ENCODE measurements at regions not wholly inside any gene's neighbourhood (a gene's known extent, or its start where the extent isn't known, plus 50 kb on each side); places are given as distances from the start of the nearest gene placed in this dataset.
"Not testable (repeated sequence)": the region's sequence is repeated elsewhere in the genome, so short reads cannot be mapped to it uniquely, and the experiment has no call there.

- BruUV-seq (replicated peaks): no TSS peak
- Mint-ChIP-seq H3K27me3 (ENCODE audit: insufficient read depth, unreplicated experiment) (no peaks in the 10 kb centered on the region), H3K4me1 (ENCODE audit: insufficient read depth, unreplicated experiment) (peaks cover 32% of the 10 kb centered on the region), H3K36me3 (ENCODE audit: insufficient read depth, unreplicated experiment) (no peaks in the 10 kb centered on the region), H3K4me3 (ENCODE audit: unreplicated experiment) (no peak overlapping the region), H3K9me3 (ENCODE audit: unreplicated experiment) (peaks cover 8% of the 10 kb centered on the region), H3K27ac (ENCODE audit: low read depth, unreplicated experiment) (peak overlapping the region; percentile 65)
- ChIA-PET POLR2A (no interaction called here), CTCF (no interaction called here)
- DNase-seq (ENCODE audit: unreplicated experiment): peak; percentile 37
- intact Hi-C loops (cut with micrococcal nuclease): no loop called here
- TF ChIP-seq CTCF (IDR thresholded peaks at IDR 0.05; ENCODE audit: unreplicated experiment): no peak
Measured at GRCh38 chr5:163916861-163917260, 411.4 kb downstream of the MAT2B start.

GRCh38 chr5:163917747-163918146, 412.3 kb downstream of the MAT2B start:
- POLR2A ChIA-PET: no interaction called here
- Mint-ChIP-seq H3K4me1 (ENCODE audit: insufficient read depth, unreplicated experiment) (peaks cover 32% of the 10 kb centered on the region), H3K36me3 (ENCODE audit: insufficient read depth, unreplicated experiment) (no peaks in the 10 kb centered on the region), H3K9me3 (ENCODE audit: unreplicated experiment) (peaks cover 8% of the 10 kb centered on the region), H3K4me3 (ENCODE audit: unreplicated experiment) (no peak overlapping the region), H3K27me3 (ENCODE audit: insufficient read depth, unreplicated experiment) (no peaks in the 10 kb centered on the region), H3K27ac (ENCODE audit: low read depth, unreplicated experiment) (peak overlapping the region; percentile 55)
- BruUV-seq (replicated peaks): no TSS peak
- TF ChIP-seq CTCF (IDR thresholded peaks at IDR 0.05; ENCODE audit: unreplicated experiment): no peak
- intact Hi-C loops (cut with micrococcal nuclease): no loop called here
- CTCF ChIA-PET: interaction anchor here (0.5 kb wide), 1 partner anchor 940 kb away, joined by 3 read pairs; no protein-coding TSS in a partner anchor
- DNase-seq (ENCODE audit: unreplicated experiment): peak; percentile 67

GRCh38 chr5:163934990-163935389, 429.6 kb downstream of the MAT2B start:
- POLR2A ChIA-PET; intact Hi-C loops (cut with micrococcal nuclease); DNase-seq (ENCODE audit: unreplicated experiment); H3K4me3 Mint-ChIP-seq (ENCODE audit: unreplicated experiment); H3K27ac Mint-ChIP-seq (ENCODE audit: low read depth, unreplicated experiment); H3K4me1 Mint-ChIP-seq (ENCODE audit: insufficient read depth, unreplicated experiment); H3K36me3 Mint-ChIP-seq (ENCODE audit: insufficient read depth, unreplicated experiment); H3K27me3 Mint-ChIP-seq (ENCODE audit: insufficient read depth, unreplicated experiment); BruUV-seq (replicated peaks): not testable (repeated sequence)
- H3K9me3 Mint-ChIP-seq (ENCODE audit: unreplicated experiment): peaks cover 32% of the 10 kb centered on the region
- CTCF ChIA-PET: interaction anchor here (0.8 kb wide), 1 partner anchor 9 kb away, joined by 3 read pairs; no protein-coding TSS in a partner anchor

- BruUV-seq (replicated peaks): no TSS peak
- intact Hi-C loops (cut with micrococcal nuclease): no loop called here
- Mint-ChIP-seq H3K36me3 (ENCODE audit: insufficient read depth, unreplicated experiment) (no peaks in the 10 kb centered on the region), H3K4me3 (ENCODE audit: unreplicated experiment) (no peak overlapping the region), H3K27me3 (ENCODE audit: insufficient read depth, unreplicated experiment) (no peaks in the 10 kb centered on the region), H3K27ac (ENCODE audit: low read depth, unreplicated experiment) (no peak overlapping the region), H3K9me3 (ENCODE audit: unreplicated experiment) (peaks cover 24% of the 10 kb centered on the region), H3K4me1 (ENCODE audit: insufficient read depth, unreplicated experiment) (peaks cover 2% of the 10 kb centered on the region)
- DNase-seq (ENCODE audit: unreplicated experiment): peak; percentile 92
- CTCF ChIA-PET: interaction anchor here (1.0 kb wide), 1 partner anchor 79 kb away, joined by 3 read pairs; no protein-coding TSS in a partner anchor
- TF ChIP-seq CTCF (IDR thresholded peaks at IDR 0.05; ENCODE audit: unreplicated experiment): no peak
- POLR2A ChIA-PET: no interaction called here
Measured at GRCh38 chr5:163938595-163938994, 433.2 kb downstream of the MAT2B start.

- no peak for TF ChIP-seq CTCF (IDR thresholded peaks at IDR 0.05; ENCODE audit: unreplicated experiment)
- H3K36me3 Mint-ChIP-seq (ENCODE audit: insufficient read depth, unreplicated experiment): no peaks in the 10 kb centered on the region
- no peak overlapping the region for H3K4me3 Mint-ChIP-seq (ENCODE audit: unreplicated experiment)
- no TSS peak for BruUV-seq (replicated peaks)
- ChIA-PET CTCF (interaction anchor here (0.6 to 0.9 kb wide), 2 partner anchors 9 to 14 kb away, joined by 3 to 5 read pairs; no protein-coding TSS in a partner anchor), POLR2A (interaction anchor here (1.2 kb wide), 1 partner anchor 16 kb away, joined by 3 read pairs; no protein-coding TSS in a partner anchor)
- no peak for DNase-seq (ENCODE audit: unreplicated experiment)
- no peak overlapping the region for H3K27ac Mint-ChIP-seq (ENCODE audit: low read depth, unreplicated experiment)
- H3K27me3 Mint-ChIP-seq (ENCODE audit: insufficient read depth, unreplicated experiment): no peaks in the 10 kb centered on the region
- peaks cover 5% of the 10 kb centered on the region for H3K4me1 Mint-ChIP-seq (ENCODE audit: insufficient read depth, unreplicated experiment)
- intact Hi-C loops (cut with micrococcal nuclease): no loop called here
- peaks cover under 1% of the 10 kb centered on the region for H3K9me3 Mint-ChIP-seq (ENCODE audit: unreplicated experiment)
Measured at GRCh38 chr5:163941079-163941478, 435.7 kb downstream of the MAT2B start.

Data from MCF 10A (cell line).